ENCODE measurements at regions not wholly inside any gene's neighbourhood (a gene's known extent, or its start where the extent isn't known, plus 50 kb on each side); places are given as distances from the start of the nearest gene placed in this dataset.
"Not testable (repeated sequence)": the region's sequence is repeated elsewhere in the genome, so short reads cannot be mapped to it uniquely, and the experiment has no call there.

DNA sequence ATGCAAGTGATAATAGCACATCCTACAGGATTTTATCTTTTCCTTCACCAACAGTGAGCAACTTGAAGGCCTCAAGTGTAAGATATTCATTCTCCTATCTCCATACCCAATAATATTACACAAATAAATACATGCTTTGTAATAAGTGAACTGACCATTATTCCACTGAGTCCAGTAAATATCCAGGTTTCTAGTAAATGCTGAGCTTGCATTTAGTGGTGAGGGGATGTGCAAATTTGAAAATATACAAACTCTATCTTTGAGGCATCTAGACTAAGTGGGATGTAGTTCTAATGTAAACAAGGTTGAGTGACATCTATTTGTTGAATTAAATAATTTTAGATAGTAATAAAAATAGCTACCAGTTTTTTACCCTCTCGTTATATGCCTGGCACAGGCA, 587.6 kb upstream of the IL12A start:
- no peak for DNase-seq

DNA sequence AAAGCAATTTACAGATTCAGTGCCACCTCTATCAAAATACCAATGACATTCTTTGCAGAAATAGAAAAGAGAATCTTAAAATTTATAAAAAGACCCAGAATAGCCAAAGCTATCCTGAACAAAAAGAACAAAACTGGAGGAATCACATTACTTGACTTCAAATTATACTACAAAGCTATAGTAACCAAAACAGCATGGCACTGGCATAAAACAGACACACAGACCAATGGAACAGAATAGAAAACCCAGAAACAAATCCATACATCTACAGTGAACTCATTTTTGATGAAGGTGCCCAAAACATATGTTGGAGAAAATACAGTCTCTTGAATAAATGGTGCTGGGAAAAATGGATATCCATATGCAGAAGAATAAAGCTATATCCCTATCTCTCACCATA, 578.9 kb upstream of the IL12A start:
- DNase-seq: not testable (repeated sequence)

GRCh38 chr3:159413319-159413718, 575.3 kb upstream of the IL12A start:
- no peak for DNase-seq

DNA sequence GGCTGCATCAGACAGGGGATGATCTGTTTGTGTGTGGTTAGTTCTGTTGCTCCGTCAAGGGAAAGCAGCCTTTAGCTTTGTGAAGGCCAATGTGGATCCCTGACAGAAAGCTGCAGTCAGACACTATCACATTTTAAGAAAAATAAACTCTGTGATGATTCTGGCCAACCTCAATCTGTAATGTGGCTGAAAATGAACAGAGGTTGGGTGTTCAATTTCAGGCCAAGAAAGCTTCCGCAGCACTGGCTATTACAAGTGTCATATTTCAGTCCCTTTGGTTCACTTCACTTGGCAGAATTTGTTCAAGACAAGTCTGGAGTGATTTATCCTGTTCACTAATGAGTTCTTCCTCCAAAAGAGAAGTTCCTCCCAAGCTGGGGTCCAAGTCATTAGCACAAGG, 571.8 kb upstream of the IL12A start:
- no peak for DNase-seq

GRCh38 chr3:159417761-159418160, 570.9 kb upstream of the IL12A start:
- DNase-seq: no peak

- no peak for DNase-seq
Measured at GRCh38 chr3:159418571-159419526, 569.8 kb upstream of the IL12A start.

- DNase-seq: no peak
Measured at GRCh38 chr3:159429702-159430101, 558.9 kb upstream of the IL12A start.

- no peak for DNase-seq
Measured at GRCh38 chr3:159432682-159433340, 555.8 kb upstream of the IL12A start.

DNA sequence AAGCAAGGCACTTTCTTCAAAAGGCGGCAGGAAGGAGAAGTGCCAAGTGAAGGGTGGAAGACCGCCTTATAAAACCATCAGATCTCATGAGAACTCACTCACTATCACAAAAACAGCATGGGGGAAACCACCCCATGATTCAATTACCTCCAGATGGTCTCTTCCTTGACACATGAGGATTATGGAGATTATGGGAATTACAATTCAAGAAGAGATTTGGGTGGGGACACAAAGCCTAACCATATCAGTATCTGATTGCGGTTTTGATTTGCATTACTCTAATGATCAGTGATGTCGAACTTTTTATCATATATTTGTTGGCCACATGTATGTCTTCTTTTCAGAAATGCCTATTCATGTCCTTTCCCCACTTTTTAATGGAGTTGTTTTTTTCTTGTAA, 549.3 kb upstream of the IL12A start:
- DNase-seq: no peak

GRCh38 chr3:159441279-159441678, 547.4 kb upstream of the IL12A start:
- DNase-seq: no peak

DNA sequence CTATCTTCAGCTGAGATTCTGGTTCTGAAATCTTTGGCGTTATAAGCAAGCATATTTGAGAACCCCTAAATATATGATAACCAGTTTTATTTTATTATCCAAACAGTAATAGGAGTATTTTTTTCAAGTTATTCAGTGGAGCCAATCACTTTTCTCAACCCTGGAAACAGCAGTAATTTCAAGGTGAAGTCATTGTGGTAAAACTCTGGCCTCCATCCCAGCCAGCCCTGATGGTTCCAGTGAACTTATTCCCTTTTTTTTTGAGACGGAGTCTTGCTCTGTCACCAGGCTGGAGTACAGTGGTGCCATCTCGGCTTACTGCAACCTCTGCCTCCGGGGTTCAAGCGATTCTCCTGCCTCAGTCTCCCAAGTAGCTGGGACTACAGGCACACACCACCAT, 545.4 kb upstream of the IL12A start:
- DNase-seq: no peak

DNA sequence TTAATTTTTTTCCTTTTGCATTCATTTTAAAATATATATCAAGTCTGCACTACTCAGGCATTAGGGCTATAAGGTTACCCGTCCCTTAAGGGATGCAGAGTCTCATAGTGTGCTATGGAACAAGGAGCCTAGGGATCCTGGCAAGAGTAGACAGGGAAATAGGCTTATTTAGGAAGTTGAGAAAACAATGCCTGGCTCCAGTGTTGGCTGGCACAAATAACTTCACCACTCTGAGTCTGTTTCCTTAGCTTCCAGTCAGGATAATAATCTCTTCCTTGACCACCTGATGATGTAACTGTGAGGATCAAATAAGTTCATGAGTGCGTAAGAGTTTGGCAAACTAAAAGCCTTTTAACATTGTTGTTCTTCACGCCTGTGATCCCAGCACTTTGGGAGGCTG, 540.8 kb upstream of the IL12A start:
- DNase-seq: no peak

DNA sequence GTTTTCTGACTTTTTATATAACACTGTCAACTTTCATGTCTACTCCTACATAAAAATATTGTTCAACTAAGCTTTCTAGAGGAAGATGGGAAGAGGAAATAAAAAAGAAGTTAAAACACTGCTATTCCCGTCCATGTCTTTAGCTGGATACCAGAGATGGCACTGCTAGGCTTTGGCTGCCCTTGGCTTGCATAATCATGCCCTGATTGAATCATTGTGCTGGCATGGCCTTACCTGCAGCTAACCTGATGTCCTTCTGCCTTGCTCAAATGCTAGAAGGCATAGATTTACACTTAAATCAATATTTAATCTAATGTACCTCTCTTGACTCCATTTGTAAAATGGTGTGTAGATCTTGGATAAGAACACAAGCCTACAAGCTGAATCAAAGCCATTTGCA, 539.7 kb upstream of the IL12A start:
- DNase-seq: no peak

DNA sequence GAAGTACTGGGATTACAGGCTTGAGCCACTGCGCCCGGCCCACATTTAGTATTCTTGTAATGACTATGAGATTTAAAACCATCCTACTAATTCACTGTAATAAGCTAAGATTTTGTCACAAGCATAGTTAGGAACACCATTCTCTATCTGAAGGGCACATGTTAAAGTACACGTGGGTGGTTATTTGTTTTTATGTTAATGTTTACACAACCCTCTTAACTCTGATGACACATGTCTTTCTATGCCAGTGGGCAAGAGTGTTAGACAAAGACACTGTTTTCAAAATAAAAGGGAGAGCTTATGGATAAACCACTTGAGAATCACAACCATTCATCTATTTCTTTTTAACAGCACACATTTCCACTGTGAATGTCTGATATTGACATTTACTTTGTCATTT, 537.6 kb upstream of the IL12A start:
- no peak for DNase-seq

- no peak for DNase-seq
Measured at GRCh38 chr3:159451482-159451881, 537.2 kb upstream of the IL12A start.

DNA sequence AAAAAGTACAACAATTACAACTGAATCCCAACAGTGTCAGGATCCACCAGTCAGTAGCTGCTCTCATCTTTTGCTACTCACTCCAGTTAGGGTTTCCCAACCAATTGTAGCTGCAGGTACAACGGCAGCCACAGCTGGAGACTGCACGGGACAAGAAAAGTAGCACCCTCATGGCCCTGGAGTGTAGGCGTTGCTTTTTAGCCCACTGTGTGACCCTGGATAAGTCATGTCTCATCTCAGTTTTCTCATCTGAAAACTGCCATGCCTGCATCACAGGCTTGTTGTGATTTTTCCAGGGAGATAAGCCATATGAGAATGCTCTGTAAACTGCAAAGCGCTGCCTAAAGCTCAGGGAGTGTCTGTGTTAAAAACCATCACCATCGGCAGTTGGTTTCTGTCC, 535.6 kb upstream of the IL12A start:
- DNase-seq: no peak

DNA sequence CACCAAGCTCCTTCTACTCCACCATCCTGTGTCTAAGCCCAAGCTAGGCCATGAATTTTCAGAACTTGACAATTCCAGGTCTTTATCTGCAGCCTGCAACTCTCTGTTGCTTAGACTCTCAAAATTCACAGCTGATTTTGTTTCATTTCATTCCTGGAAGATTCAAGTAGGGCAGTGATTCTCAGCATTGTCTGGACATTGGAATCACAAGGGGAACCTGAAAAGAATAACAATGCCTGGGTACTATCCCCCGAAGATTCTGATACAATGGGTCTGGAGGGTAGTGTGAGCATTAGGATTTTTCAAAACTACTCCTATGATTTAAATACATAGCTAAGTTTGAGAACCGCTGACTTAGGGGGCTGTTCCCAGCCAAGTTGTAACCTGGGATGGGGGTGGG, 534.7 kb upstream of the IL12A start:
- DNase-seq: no peak

DNA sequence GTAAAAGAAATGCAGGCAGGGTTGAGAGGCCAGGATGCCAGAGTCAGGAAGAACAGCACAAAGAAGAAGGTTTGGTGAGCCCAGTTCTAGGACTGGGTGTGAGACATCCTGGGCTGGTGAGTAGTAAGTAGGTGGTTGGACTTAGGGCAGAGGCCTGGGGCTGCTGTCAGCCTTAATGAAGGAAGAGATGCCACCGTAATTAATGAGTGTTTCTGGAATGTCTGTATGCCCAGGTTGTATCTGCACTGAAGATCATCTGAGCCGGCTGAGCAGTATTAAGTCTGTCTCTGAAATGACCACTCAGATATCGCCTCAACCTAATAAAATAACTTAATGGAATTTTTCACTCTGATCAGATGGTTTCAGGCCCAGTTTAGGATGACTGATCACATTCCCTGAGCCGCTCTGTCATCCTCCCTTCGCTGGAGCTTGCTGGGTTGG, 532.9 kb upstream of the IL12A start:
- DNase-seq: no peak

- DNase-seq: no peak
Measured at GRCh38 chr3:159458010-159458409, 530.6 kb upstream of the IL12A start.

DNA sequence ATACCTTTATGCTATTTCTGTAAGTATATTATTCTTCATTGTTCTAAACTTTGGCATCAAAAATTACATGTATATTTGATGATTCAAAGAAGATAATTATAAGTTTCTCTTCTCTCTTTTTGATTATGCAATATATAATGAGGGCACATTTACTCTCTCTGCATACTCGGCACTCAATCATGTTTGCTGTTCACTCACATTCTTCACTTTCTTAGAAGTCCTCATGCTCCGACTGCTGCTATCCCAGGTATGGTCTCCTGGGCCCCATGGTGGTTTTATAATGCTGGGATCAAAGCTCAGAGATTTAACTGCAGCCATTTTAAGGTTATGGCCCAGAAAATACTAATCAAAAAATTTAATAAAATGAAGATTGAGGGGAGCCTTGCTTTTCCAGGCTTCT, 529.7 kb upstream of the IL12A start:
- no peak for DNase-seq

- DNase-seq: no peak
Measured at GRCh38 chr3:159472611-159473010, 516.0 kb upstream of the IL12A start.

GRCh38 chr3:159473206-159473605, 515.4 kb upstream of the IL12A start:
- DNase-seq: no peak

GRCh38 chr3:159480046-159480445, 508.6 kb upstream of the IL12A start:
- DNase-seq: no peak

GRCh38 chr3:159482241-159482993, 506.2 kb upstream of the IL12A start:
- no peak for DNase-seq
